Calu3 (cell line): ENCODE measurements at regions not wholly inside any gene's neighbourhood (a gene's known extent, or its start where the extent isn't known, plus 50 kb on each side); places are given as distances from the start of the nearest gene placed in this dataset.

Source experiments
- BruUV-seq: library from RNA; stranded (reverse); fragments of 400-500 nt; replicated peaks from 2 replicates; lab custom pipeline; 2021; lab: Mats Ljungman, UMichigan
- CTCF ChIA-PET: fragments of 300-600 bp; sonication (Branson Sonifier 250); formaldehyde crosslinking; loops from one replicate; lab custom pipeline; 2022; ENCODE audit warnings: antibody characterized with exemption; lab: Charles Lee
- DNase-seq: peaks from one replicate; pipeline ENCODE4 v3.0.0; 2022
- H3K27ac Mint-ChIP-seq: one replicate; pipeline ENCODE4 v1.8.0; 2022; ENCODE audit warnings: mixed read lengths; ENCODE audit not compliant: unreplicated experiment
- H3K27me3 Mint-ChIP-seq: one replicate; pipeline ENCODE4 v1.8.0; 2022; ENCODE audit warnings: mixed read lengths; ENCODE audit not compliant: unreplicated experiment
- H3K36me3 Mint-ChIP-seq: one replicate; pipeline ENCODE4 v1.8.0; 2022; ENCODE audit warnings: mild to moderate bottlenecking, moderate library complexity, mixed read lengths; ENCODE audit not compliant: insufficient read depth, unreplicated experiment
- H3K4me1 Mint-ChIP-seq: one replicate; pipeline ENCODE4 v1.8.0; 2022; ENCODE audit warnings: mild to moderate bottlenecking, low read depth, mixed read lengths; ENCODE audit not compliant: unreplicated experiment
- H3K4me3 Mint-ChIP-seq: one replicate; pipeline ENCODE4 v1.8.0; 2022; ENCODE audit warnings: mild to moderate bottlenecking, low read depth, moderate library complexity, mixed read lengths; ENCODE audit not compliant: unreplicated experiment
- H3K9me3 Mint-ChIP-seq: one replicate; pipeline ENCODE4 v1.8.0; 2022; ENCODE audit warnings: low read depth, mixed read lengths; ENCODE audit not compliant: unreplicated experiment
- CTCF ChIP-seq: fragments of 200-600 bp; IDR thresholded peaks from one replicate; pipeline ENCODE4 v1.8.0; 2022; ENCODE audit warnings: antibody characterized with exemption; ENCODE audit not compliant: unreplicated experiment
- intact Hi-C: fragments of 100-400 bp; cut with micrococcal nuclease; formaldehyde crosslinking; loops from one replicate; pipeline ENCODE4 v1.10.0; 2022; ENCODE audit not compliant: unreplicated experiment

GRCh38 chr4:132540268-132540667 lies 608.8 kb upstream of the PCDH10 start:
- Mint-ChIP-seq H3K36me3 (no peaks in the 10 kb centered on the region), H3K4me3 (no peak overlapping the region), H3K4me1 (peaks cover 12% of the 10 kb centered on the region), H3K9me3 (peaks cover 3% of the 10 kb centered on the region), H3K27me3 (no peaks in the 10 kb centered on the region), H3K27ac (no peak overlapping the region)
- no peak for DNase-seq
- TF ChIP-seq CTCF = no peak
- no TSS peak for BruUV-seq
- CTCF ChIA-PET = no interaction called here
- intact Hi-C loops = no loop called here

- H3K36me3 Mint-ChIP-seq = no peaks in the 10 kb centered on the region
- TF ChIP-seq CTCF = no peak
- peaks cover 3% of the 10 kb centered on the region for H3K9me3 Mint-ChIP-seq
- no peak overlapping the region for H3K27ac Mint-ChIP-seq
- peaks cover 12% of the 10 kb centered on the region for H3K4me1 Mint-ChIP-seq
- H3K27me3 Mint-ChIP-seq = no peaks in the 10 kb centered on the region
- no TSS peak for BruUV-seq
- intact Hi-C loops = no loop called here
- H3K4me3 Mint-ChIP-seq = no peak overlapping the region
- no peak for DNase-seq
- CTCF ChIA-PET = no interaction called here
Observed at GRCh38 chr4:132540797-132541196, 608.3 kb upstream of the PCDH10 start.

- BruUV-seq = no TSS peak
Observed at GRCh38 chr4:132542228-132542627, 606.9 kb upstream of the PCDH10 start.

GRCh38 chr4:132548463-132548862 lies 600.6 kb upstream of the PCDH10 start:
- Mint-ChIP-seq H3K36me3 (no peaks in the 10 kb centered on the region), H3K27ac (no peak overlapping the region), H3K9me3 (no peaks in the 10 kb centered on the region), H3K4me3 (no peak overlapping the region), H3K4me1 (no peaks in the 10 kb centered on the region), H3K27me3 (no peaks in the 10 kb centered on the region)
- CTCF ChIA-PET = no interaction called here
- intact Hi-C loops = no loop called here
- DNase-seq = no peak
- BruUV-seq = no TSS peak
- TF ChIP-seq CTCF = no peak

More at GRCh38 chr4:132542228-132542627, 606.9 kb upstream of the PCDH10 start:
- Mint-ChIP-seq H3K4me1 (peaks cover 12% of the 10 kb centered on the region), H3K4me3 (no peak overlapping the region), H3K27me3 (no peaks in the 10 kb centered on the region), H3K9me3 (no peaks in the 10 kb centered on the region), H3K36me3 (no peaks in the 10 kb centered on the region), H3K27ac (no peak overlapping the region)
- intact Hi-C loops = no loop called here
- no peak for TF ChIP-seq CTCF
- CTCF ChIA-PET = no interaction called here
- no peak for DNase-seq
